ENCODE measurements at regions not wholly inside any gene's neighbourhood (a gene's known extent, or its start where the extent isn't known, plus 50 kb on each side); places are given as distances from the start of the nearest gene placed in this dataset.
"Not testable (repeated sequence)": the region's sequence is repeated elsewhere in the genome, so short reads cannot be mapped to it uniquely, and the experiment has no call there.

DNA sequence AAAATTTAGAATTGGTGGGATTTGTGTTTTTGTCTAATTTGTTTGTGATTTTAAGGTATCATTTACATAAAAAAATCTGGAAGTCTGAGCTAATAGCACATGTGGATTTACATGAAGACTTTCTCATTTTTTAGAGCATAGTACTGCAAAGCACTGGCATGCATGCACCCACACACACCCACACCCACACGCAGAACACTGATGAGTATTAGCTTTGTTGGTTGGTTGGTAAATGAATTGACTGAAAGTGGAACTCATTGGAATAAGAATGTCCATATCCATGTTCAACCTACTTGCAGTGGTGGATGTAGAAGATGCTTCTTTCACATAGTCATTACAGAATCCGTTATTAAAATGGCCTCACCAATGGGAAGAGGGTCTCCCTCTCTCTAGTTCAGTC, 475.8 kb downstream of the PLCL1 start:
- no peak for DNase-seq (ENCODE audit: low read depth)
- ChIA-PET CTCF (no interaction called here), POLR2A (no interaction called here)
- Histone ChIP-seq H3K27me3 (ENCODE audit: control insufficient read depth, insufficient read depth, low read length) (no peaks in the 10 kb centered on the region), H3K36me3 (ENCODE audit: control insufficient read depth, insufficient read depth, low read length) (no peaks in the 10 kb centered on the region), H3K4me3 (ENCODE audit: low read depth, low read length) (no peak overlapping the region)
- no peak for TF ChIP-seq CTCF (IDR thresholded peaks at IDR 0.05; ENCODE audit: insufficient read depth, low read depth, low read length)

DNA sequence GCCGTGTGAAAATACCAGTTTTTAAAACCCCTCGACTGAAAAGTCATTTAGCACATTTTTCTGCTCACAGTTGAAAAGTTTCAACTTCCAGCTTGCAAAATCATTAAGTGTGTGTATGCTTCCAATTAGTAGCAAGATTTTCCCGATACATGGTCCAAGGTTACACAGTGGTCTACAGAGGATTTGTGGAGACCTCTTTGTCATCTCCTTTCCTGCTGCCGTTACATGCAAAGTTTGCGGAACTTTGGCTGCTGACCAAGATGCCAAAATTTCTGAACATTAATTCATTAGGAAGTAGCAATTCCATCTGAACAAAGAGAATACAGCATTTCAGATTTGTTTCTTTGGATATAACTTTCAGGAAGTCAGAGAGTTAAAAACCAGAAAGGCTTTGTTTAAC, 474.6 kb downstream of the PLCL1 start:
- no peak for TF ChIP-seq CTCF (IDR thresholded peaks at IDR 0.05; ENCODE audit: insufficient read depth, low read depth, low read length)
- CTCF ChIA-PET: interaction anchor here (1.2 to 1.5 kb wide), 2 partner anchors 17 to 18 kb away, joined by 3 to 15 read pairs; no protein-coding TSS in a partner anchor
- no peaks in the 10 kb centered on the region for H3K27me3 ChIP-seq (ENCODE audit: control insufficient read depth, insufficient read depth, low read length)
- POLR2A ChIA-PET: no interaction called here
- no peak overlapping the region for H3K4me3 ChIP-seq (ENCODE audit: low read depth, low read length)
- DNase-seq (ENCODE audit: low read depth): no peak
- no peaks in the 10 kb centered on the region for H3K36me3 ChIP-seq (ENCODE audit: control insufficient read depth, insufficient read depth, low read length)

GRCh38 chr2:198277181-198277580, 472.8 kb downstream of the PLCL1 start:
- Histone ChIP-seq H3K4me3 (ENCODE audit: low read depth, low read length) (no peak overlapping the region), H3K27me3 (ENCODE audit: control insufficient read depth, insufficient read depth, low read length) (no peaks in the 10 kb centered on the region), H3K36me3 (ENCODE audit: control insufficient read depth, insufficient read depth, low read length) (no peaks in the 10 kb centered on the region)
- POLR2A ChIA-PET: no interaction called here
- CTCF ChIA-PET: interaction anchor here (2.0 kb wide), 1 partner anchor 20 kb away, joined by 10 read pairs; no protein-coding TSS in a partner anchor
- no peak for DNase-seq (ENCODE audit: low read depth)
- no peak for TF ChIP-seq CTCF (IDR thresholded peaks at IDR 0.05; ENCODE audit: insufficient read depth, low read depth, low read length)

- CTCF ChIA-PET: interaction anchor here (0.7 kb wide), 1 partner anchor 23 kb away, joined by 3 read pairs; no protein-coding TSS in a partner anchor
Measured at GRCh38 chr2:198273660-198274059, 469.3 kb downstream of the PLCL1 start.

DNA sequence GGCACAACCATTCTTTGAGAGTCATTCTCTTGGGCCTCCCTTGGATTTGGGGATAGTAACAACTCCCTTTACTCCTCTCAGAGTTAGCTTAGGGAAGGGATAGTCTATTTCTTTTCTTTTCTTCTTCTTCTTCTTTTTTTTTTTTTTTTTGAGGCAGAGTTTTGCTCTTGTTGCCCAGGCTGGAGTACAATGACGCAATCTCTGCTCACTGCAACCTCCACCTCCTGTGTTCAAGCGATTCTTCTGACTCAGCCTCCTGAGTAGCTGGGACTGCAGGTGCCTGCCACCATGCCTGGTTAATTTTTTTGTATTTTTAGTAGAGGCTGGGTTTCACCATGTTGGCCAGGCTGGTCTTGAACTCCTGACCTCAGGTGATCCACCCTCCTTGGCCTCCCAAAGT, 465.8 kb downstream of the PLCL1 start:
- POLR2A ChIA-PET; H3K4me3 ChIP-seq (ENCODE audit: low read depth, low read length); CTCF ChIA-PET; DNase-seq (ENCODE audit: low read depth); H3K27me3 ChIP-seq (ENCODE audit: control insufficient read depth, insufficient read depth, low read length); H3K36me3 ChIP-seq (ENCODE audit: control insufficient read depth, insufficient read depth, low read length): not testable (repeated sequence)

More at GRCh38 chr2:198273660-198274059, 469.3 kb downstream of the PLCL1 start:
- Histone ChIP-seq H3K27me3 (ENCODE audit: control insufficient read depth, insufficient read depth, low read length) (no peaks in the 10 kb centered on the region), H3K36me3 (ENCODE audit: control insufficient read depth, insufficient read depth, low read length) (no peaks in the 10 kb centered on the region), H3K4me3 (ENCODE audit: low read depth, low read length) (no peak overlapping the region)
- no peak for DNase-seq (ENCODE audit: low read depth)
- no peak for TF ChIP-seq CTCF (IDR thresholded peaks at IDR 0.05; ENCODE audit: insufficient read depth, low read depth, low read length)
- POLR2A ChIA-PET: no interaction called here

GRCh38 chr2:198268519-198268918, 464.1 kb downstream of the PLCL1 start:
- no peak for DNase-seq (ENCODE audit: low read depth)
- no peak for TF ChIP-seq CTCF (IDR thresholded peaks at IDR 0.05; ENCODE audit: insufficient read depth, low read depth, low read length)
- no peak overlapping the region for H3K4me3 ChIP-seq (ENCODE audit: low read depth, low read length)
- no peaks in the 10 kb centered on the region for H3K27me3 ChIP-seq (ENCODE audit: control insufficient read depth, insufficient read depth, low read length)
- ChIA-PET POLR2A (no interaction called here), CTCF (no interaction called here)
- no peaks in the 10 kb centered on the region for H3K36me3 ChIP-seq (ENCODE audit: control insufficient read depth, insufficient read depth, low read length)
